22Rv1 (cell line): ENCODE measurements at regions not wholly inside any gene's neighbourhood (a gene's known extent, or its start where the extent isn't known, plus 50 kb on each side); places are given as distances from the start of the nearest gene placed in this dataset.

ENCODE experiments used
- ZFX ChIP-seq: fragments of 450-650 bp; IDR thresholded peaks from 2 replicates; pipeline ENCODE4 v1.6.1; 2017; ENCODE audit warnings: antibody characterized with exemption, borderline replicate concordance
- TF ChIP-seq, protein P1 (sequence below): fragments of 450-650 bp; IDR thresholded peaks from 2 replicates; pipeline ENCODE4 v1.5.1; 2017; ENCODE audit warnings: mild to moderate bottlenecking

- TF ChIP-seq, protein P1, sequence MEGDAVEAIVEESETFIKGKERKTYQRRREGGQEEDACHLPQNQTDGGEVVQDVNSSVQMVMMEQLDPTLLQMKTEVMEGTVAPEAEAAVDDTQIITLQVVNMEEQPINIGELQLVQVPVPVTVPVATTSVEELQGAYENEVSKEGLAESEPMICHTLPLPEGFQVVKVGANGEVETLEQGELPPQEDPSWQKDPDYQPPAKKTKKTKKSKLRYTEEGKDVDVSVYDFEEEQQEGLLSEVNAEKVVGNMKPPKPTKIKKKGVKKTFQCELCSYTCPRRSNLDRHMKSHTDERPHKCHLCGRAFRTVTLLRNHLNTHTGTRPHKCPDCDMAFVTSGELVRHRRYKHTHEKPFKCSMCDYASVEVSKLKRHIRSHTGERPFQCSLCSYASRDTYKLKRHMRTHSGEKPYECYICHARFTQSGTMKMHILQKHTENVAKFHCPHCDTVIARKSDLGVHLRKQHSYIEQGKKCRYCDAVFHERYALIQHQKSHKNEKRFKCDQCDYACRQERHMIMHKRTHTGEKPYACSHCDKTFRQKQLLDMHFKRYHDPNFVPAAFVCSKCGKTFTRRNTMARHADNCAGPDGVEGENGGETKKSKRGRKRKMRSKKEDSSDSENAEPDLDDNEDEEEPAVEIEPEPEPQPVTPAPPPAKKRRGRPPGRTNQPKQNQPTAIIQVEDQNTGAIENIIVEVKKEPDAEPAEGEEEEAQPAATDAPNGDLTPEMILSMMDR: no peak
- TF ChIP-seq ZFX: no peak
Observed at GRCh38 chr5:61662670-61663069, 330.6 kb downstream of the ZSWIM6 start.
